ENCODE measurements at regions not wholly inside any gene's neighbourhood (a gene's known extent, or its start where the extent isn't known, plus 50 kb on each side); places are given as distances from the start of the nearest gene placed in this dataset.
"Not testable (repeated sequence)": the region's sequence is repeated elsewhere in the genome, so short reads cannot be mapped to it uniquely, and the experiment has no call there.

GRCh38 chr1:170789063-170789462 lies 125.1 kb downstream of the PRRX1 start:
- H3K27ac Mint-ChIP-seq, result no peak overlapping the region
- H3K27me3 Mint-ChIP-seq, result peaks cover 1% of the 10 kb centered on the region
- H3K4me3 Mint-ChIP-seq, result no peak overlapping the region
- no peaks in the 10 kb centered on the region for H3K4me1 Mint-ChIP-seq
- H3K36me3 Mint-ChIP-seq (ENCODE audit: low read depth), result no peaks in the 10 kb centered on the region
- H3K9me3 Mint-ChIP-seq, result no peaks in the 10 kb centered on the region
- intact Hi-C loops (cut with micrococcal nuclease), result no loop called here
- DNase-seq, result no peak

- Mint-ChIP-seq H3K4me3 (no peak overlapping the region), H3K9me3 (no peaks in the 10 kb centered on the region), H3K27me3 (peaks cover 1% of the 10 kb centered on the region), H3K4me1 (no peaks in the 10 kb centered on the region), H3K27ac (no peak overlapping the region), H3K36me3 (ENCODE audit: low read depth) (no peaks in the 10 kb centered on the region)
- no peak for DNase-seq
- intact Hi-C loops (cut with micrococcal nuclease), result no loop called here
Observed at GRCh38 chr1:170790175-170790574, 126.2 kb downstream of the PRRX1 start.

GRCh38 chr1:170790651-170791071 lies 126.7 kb downstream of the PRRX1 start:
- intact Hi-C loops (cut with micrococcal nuclease), result no loop called here
- Mint-ChIP-seq H3K36me3 (ENCODE audit: low read depth) (no peaks in the 10 kb centered on the region), H3K27ac (no peak overlapping the region), H3K4me3 (no peak overlapping the region), H3K4me1 (no peaks in the 10 kb centered on the region), H3K27me3 (peaks cover 1% of the 10 kb centered on the region), H3K9me3 (no peaks in the 10 kb centered on the region)
- DNase-seq, result no peak

- no peaks in the 10 kb centered on the region for H3K4me1 Mint-ChIP-seq
- H3K36me3 Mint-ChIP-seq (ENCODE audit: low read depth), result no peaks in the 10 kb centered on the region
- DNase-seq, result no peak
- H3K4me3 Mint-ChIP-seq, result no peak overlapping the region
- no peak overlapping the region for H3K27ac Mint-ChIP-seq
- no peaks in the 10 kb centered on the region for H3K9me3 Mint-ChIP-seq
- H3K27me3 Mint-ChIP-seq, result no peaks in the 10 kb centered on the region
- intact Hi-C loops (cut with micrococcal nuclease), result no loop called here
Observed at GRCh38 chr1:170791941-170792340, 128.0 kb downstream of the PRRX1 start.

GRCh38 chr1:170800265-170800664 lies 135.1 kb upstream of the MROH9 start:
- no peaks in the 10 kb centered on the region for H3K27me3 Mint-ChIP-seq
- H3K4me3 Mint-ChIP-seq, result no peak overlapping the region
- no peaks in the 10 kb centered on the region for H3K4me1 Mint-ChIP-seq
- DNase-seq, result no peak
- H3K27ac Mint-ChIP-seq, result no peak overlapping the region
- no peaks in the 10 kb centered on the region for H3K36me3 Mint-ChIP-seq (ENCODE audit: low read depth)
- intact Hi-C loops (cut with micrococcal nuclease), result no loop called here
- H3K9me3 Mint-ChIP-seq, result no peaks in the 10 kb centered on the region

GRCh38 chr1:170800812-170801211 lies 134.5 kb upstream of the MROH9 start:
- Mint-ChIP-seq H3K36me3 (ENCODE audit: low read depth) (no peaks in the 10 kb centered on the region), H3K4me3 (no peak overlapping the region), H3K9me3 (no peaks in the 10 kb centered on the region), H3K27me3 (no peaks in the 10 kb centered on the region), H3K4me1 (no peaks in the 10 kb centered on the region), H3K27ac (no peak overlapping the region)
- DNase-seq, result no peak
- intact Hi-C loops (cut with micrococcal nuclease), result no loop called here

GRCh38 chr1:170803711-170804110 lies 131.6 kb upstream of the MROH9 start:
- Mint-ChIP-seq H3K9me3 (no peaks in the 10 kb centered on the region), H3K27me3 (no peaks in the 10 kb centered on the region), H3K4me1 (no peaks in the 10 kb centered on the region), H3K4me3 (no peak overlapping the region), H3K27ac (no peak overlapping the region), H3K36me3 (ENCODE audit: low read depth) (no peaks in the 10 kb centered on the region)
- intact Hi-C loops (cut with micrococcal nuclease), result no loop called here
- no peak for DNase-seq

GRCh38 chr1:170804419-170804818 lies 130.9 kb upstream of the MROH9 start:
- DNase-seq, result no peak
- Mint-ChIP-seq H3K9me3 (no peaks in the 10 kb centered on the region), H3K27me3 (no peaks in the 10 kb centered on the region), H3K4me1 (no peaks in the 10 kb centered on the region), H3K27ac (no peak overlapping the region), H3K4me3 (no peak overlapping the region), H3K36me3 (ENCODE audit: low read depth) (no peaks in the 10 kb centered on the region)
- intact Hi-C loops (cut with micrococcal nuclease), result no loop called here

GRCh38 chr1:170804879-170805278 lies 130.5 kb upstream of the MROH9 start:
- no peaks in the 10 kb centered on the region for H3K27me3 Mint-ChIP-seq
- intact Hi-C loops (cut with micrococcal nuclease), result no loop called here
- H3K4me3 Mint-ChIP-seq, result no peak overlapping the region
- H3K4me1 Mint-ChIP-seq, result no peaks in the 10 kb centered on the region
- H3K9me3 Mint-ChIP-seq, result no peaks in the 10 kb centered on the region
- H3K36me3 Mint-ChIP-seq (ENCODE audit: low read depth), result no peaks in the 10 kb centered on the region
- H3K27ac Mint-ChIP-seq, result no peak overlapping the region
- DNase-seq, result no peak

GRCh38 chr1:170806961-170807360 lies 128.4 kb upstream of the MROH9 start:
- Mint-ChIP-seq H3K27me3 (no peaks in the 10 kb centered on the region), H3K27ac (no peak overlapping the region), H3K4me1 (no peaks in the 10 kb centered on the region), H3K4me3 (no peak overlapping the region), H3K9me3 (no peaks in the 10 kb centered on the region), H3K36me3 (ENCODE audit: low read depth) (no peaks in the 10 kb centered on the region)
- DNase-seq, result no peak
- intact Hi-C loops (cut with micrococcal nuclease), result no loop called here

GRCh38 chr1:170807432-170807831 lies 127.9 kb upstream of the MROH9 start:
- Mint-ChIP-seq H3K9me3 (no peaks in the 10 kb centered on the region), H3K27me3 (no peaks in the 10 kb centered on the region), H3K4me3 (no peak overlapping the region), H3K27ac (no peak overlapping the region), H3K36me3 (ENCODE audit: low read depth) (no peaks in the 10 kb centered on the region), H3K4me1 (no peaks in the 10 kb centered on the region)
- intact Hi-C loops (cut with micrococcal nuclease), result no loop called here
- DNase-seq, result no peak

- Mint-ChIP-seq H3K27ac (no peak overlapping the region), H3K36me3 (ENCODE audit: low read depth) (no peaks in the 10 kb centered on the region), H3K27me3 (no peaks in the 10 kb centered on the region), H3K4me1 (no peaks in the 10 kb centered on the region), H3K9me3 (peaks cover under 1% of the 10 kb centered on the region), H3K4me3 (no peak overlapping the region)
- DNase-seq, result no peak
- intact Hi-C loops (cut with micrococcal nuclease), result no loop called here
Observed at GRCh38 chr1:170808216-170808885, 127.0 kb upstream of the MROH9 start.

GRCh38 chr1:170811013-170811412 lies 124.3 kb upstream of the MROH9 start:
- H3K27ac Mint-ChIP-seq; H3K36me3 Mint-ChIP-seq (ENCODE audit: low read depth); H3K4me3 Mint-ChIP-seq; DNase-seq; intact Hi-C loops (cut with micrococcal nuclease); H3K4me1 Mint-ChIP-seq; H3K9me3 Mint-ChIP-seq; H3K27me3 Mint-ChIP-seq: not testable (repeated sequence)

- Mint-ChIP-seq H3K27me3 (no peaks in the 10 kb centered on the region), H3K4me3 (no peak overlapping the region), H3K27ac (no peak overlapping the region), H3K4me1 (peaks cover 5% of the 10 kb centered on the region), H3K9me3 (peaks cover 6% of the 10 kb centered on the region), H3K36me3 (ENCODE audit: low read depth) (no peaks in the 10 kb centered on the region)
- intact Hi-C loops (cut with micrococcal nuclease), result no loop called here
- DNase-seq, result peak; percentile 12
Observed at GRCh38 chr1:170819781-170820180, 115.6 kb upstream of the MROH9 start.

- no peak overlapping the region for H3K4me3 Mint-ChIP-seq
- no peak for DNase-seq
- H3K27ac Mint-ChIP-seq, result no peak overlapping the region
- no peaks in the 10 kb centered on the region for H3K36me3 Mint-ChIP-seq (ENCODE audit: low read depth)
- H3K27me3 Mint-ChIP-seq, result no peaks in the 10 kb centered on the region
- intact Hi-C loops (cut with micrococcal nuclease), result no loop called here
- peaks cover 3% of the 10 kb centered on the region for H3K9me3 Mint-ChIP-seq
- peaks cover 5% of the 10 kb centered on the region for H3K4me1 Mint-ChIP-seq
Observed at GRCh38 chr1:170823120-170823519, 112.2 kb upstream of the MROH9 start.

All from activated CD4-positive, alpha-beta T cell treated with anti-CD3 and anti-CD28 coated beads, Interleukin-2, amount 10 ng/mL, durations not matched to agents 24 days and 14 days (primary cell).